NCI-H1417 treated with DMSO at 0.1 percent for 48 hours (cell line): ENCODE measurements at regions not wholly inside any gene's neighbourhood (a gene's known extent, or its start where the extent isn't known, plus 50 kb on each side); places are given as distances from the start of the nearest gene placed in this dataset.
"Not testable (repeated sequence)": the region's sequence is repeated elsewhere in the genome, so short reads cannot be mapped to it uniquely, and the experiment has no call there.

Source experiments
- DNase-seq: peaks from one replicate; lab custom pipeline; 2025; lab: John Stamatoyannopoulos, UW

DNA sequence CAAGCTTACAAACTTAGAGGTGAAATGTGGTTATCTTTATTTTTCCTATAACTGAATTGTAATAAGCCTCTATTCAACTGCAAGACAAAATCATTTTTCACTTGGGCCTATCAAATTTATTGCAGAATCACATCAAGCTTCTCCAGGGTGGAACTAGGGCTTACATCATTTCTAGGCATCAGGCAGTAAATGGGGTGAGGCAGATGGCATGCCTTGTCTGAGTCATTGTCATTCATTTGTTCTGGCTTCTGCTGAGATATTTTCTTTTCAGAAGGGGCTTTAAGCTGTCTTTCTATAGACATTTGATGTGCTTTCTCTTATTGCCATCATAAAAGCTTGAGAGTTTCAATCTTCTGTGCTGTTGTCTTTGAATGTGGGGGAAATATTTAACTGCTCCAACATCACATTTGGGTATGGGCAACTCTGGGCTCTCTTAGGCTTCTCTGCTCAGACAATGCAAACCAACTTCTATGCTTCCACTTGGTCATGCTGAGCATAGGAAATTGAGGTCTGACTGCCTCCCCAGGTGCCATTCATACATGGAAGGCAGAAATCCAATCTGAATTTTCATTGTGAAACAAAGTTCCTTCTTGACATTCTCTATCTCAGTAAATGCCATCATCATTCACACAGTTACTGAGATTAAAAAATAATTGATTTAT, 225.8 kb upstream of the GIMD1 start:
- no peak for DNase-seq

DNA sequence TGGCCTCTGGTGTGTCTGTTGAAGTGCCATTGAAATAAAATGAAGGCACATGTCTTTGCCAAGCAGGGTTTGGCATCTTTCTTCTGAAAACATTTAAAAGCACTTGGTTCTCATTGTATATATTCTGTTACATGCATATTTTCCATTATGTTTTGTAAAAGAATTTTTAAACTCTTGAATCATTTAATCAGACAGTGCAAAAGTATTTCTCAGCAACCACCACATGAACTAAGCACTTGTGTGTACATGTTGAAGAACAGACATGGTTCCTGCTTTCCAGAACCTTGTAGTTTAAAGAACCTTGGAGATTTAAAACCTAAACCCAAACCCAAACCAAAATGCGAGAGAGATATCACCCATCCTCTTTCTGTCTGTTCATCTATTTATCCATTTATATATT, 220.3 kb upstream of the GIMD1 start:
- DNase-seq, result no peak

DNA sequence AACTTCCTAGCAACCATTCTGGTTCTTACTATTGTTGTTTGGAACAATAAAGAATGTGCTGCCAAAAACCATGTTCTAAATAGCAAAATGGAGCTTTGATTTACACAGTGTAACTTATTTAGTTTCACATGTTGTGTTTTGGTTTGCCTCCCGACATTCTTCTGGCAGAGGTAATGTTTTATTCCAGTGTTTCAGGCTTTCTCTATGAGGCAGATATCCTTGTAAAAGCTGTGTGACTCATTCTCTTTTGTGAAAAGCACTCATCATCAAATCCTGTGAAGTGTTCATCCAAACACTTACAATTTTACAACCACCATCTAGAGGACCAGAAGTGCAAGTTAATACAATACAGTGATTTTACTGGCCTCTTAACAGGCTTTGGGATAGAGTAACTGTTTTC, 219.0 kb upstream of the GIMD1 start:
- DNase-seq, result no peak

DNA sequence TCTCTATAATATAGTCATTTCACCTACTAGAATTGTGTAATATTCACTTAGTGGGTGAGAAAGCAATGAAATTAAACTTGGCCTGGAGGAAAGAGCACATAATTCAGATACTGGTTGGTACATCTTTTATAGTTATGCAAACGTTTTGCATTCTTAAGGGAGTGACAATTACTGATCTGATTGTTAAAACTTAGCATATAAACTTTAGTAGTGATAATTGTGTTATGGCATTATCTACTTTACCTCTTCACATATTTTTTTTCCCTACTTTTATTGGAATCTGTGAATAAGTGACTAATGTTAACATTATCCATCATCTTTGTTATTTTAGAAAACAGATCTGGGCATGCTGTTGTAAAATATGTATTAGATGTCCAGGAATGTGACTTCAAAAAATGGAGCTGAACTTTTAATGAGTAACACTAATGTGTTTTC, 217.4 kb upstream of the GIMD1 start:
- DNase-seq, result no peak

DNA sequence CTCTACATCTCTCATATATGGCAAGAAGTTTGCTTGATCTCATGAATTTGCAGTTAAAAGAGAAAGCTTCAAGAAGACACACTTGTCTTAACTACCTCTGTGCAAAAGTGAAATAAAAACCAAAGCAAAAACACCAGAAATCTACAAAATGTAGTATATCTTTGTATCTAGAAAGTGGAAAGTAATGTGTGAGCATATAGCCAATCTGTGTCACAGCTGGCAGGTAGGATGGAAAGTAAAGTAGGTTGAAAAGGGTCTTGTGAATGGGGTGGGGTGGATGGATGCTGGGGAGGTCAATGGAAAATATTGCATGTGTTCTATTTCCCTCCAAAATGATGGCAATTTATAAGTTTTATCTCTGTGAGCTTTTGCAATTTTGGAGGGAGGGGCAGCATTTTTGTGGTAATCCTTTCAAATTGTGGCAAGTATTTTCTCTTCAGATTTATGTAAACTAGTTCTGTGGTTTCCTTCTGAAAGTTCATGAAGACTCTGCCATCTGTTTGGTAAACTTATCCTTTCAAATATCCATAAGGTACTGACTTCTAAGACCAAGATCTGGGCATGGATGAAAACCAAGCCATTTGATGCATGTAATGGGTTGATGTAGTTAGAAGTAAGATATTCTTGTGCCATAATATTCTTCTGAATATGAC, 215.9 kb upstream of the GIMD1 start:
- no peak for DNase-seq

DNA sequence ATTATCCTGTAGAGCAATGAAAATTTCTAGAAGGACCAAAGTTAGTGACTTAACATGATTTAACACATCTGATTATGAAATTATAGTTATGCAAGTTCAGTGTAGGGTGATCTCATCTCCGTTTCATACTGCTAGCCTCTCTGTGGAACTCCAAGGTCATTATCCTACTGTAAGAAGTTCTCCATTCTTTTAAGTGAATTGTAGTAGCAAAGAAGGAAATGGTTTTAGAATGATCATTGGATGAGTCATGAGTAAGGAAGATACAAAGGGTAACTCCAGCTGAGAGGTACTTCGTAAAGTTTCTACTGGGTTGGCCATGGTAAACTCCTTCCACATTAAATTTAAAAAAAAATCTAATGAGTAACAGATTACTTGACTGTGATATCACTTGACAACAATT, 215.0 kb upstream of the GIMD1 start:
- no peak for DNase-seq

DNA sequence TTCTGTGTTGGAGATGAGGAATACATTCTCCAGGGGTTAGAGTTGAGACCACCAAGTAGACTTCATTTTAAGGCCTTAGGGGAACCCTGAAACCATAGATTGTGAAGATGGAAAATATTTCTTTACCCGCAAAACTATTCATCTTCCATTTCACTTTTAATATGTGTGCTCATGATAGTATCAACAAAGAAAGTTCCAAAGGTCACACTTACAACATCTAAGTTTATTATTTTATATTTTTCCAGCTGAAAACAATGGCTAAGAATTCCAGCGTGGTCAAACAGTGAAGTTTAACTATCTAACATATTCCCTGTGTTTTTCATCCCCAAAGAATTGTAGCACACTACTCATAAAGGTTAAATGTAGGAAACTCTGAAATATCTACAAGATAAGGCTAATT, 214.5 kb upstream of the GIMD1 start:
- DNase-seq, result no peak

DNA sequence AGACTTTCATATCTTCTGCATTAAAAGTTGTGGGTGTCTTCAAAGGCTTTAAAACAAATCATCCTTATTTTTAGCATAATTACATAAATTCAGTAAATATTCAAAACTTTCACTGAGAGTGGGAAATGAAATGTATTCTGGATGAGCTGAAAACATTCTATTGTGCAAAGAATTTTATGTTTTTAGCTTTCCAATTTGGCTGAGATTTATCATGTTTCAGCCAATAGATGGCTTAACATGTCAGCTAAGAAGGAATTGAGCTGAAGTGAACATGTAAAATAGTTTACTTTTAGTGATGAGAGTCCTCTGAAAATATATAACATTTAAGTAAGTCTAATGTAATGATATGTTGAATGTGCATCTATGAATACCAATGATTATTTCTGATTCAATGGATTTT, 213.5 kb upstream of the GIMD1 start:
- no peak for DNase-seq

DNA sequence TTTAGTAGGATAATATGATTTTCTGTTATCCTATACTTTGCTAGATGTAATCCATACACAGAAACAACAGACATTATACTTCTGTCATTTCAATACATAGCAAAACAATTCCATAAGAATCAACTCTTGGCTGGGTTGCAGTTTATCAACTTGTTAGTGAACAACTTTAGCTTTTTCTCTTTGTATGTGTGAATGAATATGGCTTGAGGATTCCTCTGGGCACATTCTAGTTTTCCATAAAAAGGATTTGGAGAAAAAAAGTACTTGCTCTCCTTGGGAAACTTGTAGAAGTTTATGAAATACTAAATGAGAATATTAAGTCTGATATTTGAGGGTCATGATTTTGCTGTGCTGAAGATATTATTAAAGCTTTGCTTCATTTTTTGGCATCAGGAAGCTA, 210.7 kb upstream of the GIMD1 start:
- DNase-seq, result no peak

DNA sequence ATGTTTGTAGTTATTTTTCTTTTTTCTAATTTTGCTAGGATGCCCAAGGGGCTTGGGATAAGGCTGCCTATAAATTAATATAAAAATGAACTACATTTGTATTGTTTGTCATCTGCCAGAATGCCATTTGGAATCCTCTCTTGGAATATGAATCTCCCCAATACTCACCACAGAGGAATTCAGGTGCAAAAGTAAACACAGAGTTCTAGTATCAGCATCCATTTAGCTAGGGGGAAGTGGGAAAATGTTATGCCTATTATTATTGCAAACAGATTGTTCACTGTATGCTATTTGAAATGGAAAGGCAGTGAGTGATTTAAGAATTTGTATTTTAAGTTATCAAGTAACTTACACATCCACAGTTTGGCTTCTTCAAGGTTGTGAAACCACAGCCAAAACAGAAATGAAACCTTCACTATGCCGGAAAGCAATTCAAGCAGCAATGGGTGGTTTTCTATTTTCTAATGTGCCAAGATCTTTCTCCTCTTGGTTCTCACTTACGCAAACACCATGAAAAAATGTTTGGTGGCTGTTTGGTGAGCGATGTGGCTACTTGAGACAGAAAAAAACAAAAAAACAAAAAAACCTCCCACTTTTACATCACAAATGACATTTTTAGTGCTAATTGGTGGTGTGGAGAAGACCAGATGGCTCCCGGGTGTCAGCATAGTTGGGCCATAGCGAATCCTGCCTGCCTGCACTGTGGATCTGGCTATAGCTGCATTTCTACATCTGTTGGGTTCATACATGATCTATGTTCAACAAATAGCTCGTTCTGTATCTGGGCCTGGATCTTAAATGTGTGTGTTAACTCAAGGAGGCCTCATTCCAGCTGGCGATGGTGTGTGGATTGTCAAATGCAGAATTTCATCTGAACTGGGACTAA, 200.8 kb upstream of the GIMD1 start:
- no peak for DNase-seq

DNA sequence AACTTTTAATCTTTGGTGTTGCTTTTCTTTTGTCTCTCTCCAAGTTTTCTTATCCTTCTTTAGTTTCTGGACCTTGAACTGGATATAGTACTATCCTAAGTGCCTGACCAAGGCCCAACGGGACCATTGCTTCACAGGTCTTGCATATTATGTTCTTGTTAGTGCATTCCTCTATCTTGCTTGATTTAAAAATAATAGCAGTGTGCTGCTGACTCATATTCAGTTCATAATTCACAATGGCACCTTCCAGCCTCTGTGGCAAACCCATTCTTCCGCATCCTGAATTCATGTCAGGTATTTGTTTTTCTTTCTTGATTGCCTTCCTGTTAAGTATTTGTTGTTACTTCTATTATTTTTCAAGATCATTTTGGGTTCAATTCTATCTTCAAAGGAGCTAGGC, 197.1 kb upstream of the GIMD1 start:
- no peak for DNase-seq

DNA sequence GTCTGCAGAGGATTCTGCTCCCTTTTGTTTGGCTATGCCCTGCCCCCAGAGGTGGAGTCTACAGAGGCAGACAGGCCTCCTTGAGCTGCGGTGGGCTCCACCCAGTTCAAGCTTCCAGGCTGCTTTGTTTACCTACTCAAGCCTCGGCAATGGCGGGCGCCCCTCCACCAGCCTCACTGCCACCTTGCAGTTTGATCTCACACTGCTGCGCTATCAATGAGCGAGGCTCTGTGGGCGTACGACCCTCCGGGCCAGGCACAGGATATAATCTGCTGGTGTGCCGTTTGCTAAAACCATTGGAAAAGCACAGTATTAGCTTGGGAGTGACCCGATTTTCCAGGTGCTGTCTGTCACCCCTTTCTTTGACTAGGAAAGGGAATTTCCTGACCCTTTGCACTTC, 195.1 kb upstream of the GIMD1 start:
- DNase-seq, result not testable (repeated sequence)

DNA sequence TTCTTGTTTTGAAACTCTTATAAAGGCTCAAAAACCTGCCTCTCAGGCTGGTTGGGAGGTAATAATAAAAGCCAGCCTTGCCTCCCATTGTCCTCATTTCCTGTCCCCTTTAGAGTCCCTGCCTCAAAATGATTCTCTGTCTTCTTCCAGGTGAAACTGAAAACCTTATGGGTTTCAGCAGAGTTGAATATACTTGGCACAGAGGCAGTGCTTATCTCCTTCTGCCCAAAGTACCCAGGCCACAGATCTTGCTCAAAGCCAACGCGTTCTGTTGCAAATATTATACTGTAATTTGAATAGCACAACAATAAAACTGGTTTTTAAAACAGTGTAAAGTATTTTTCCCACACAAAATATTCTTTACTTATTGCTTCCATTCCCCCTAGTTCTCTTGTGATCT, 183.1 kb upstream of the GIMD1 start:
- DNase-seq, result no peak

DNA sequence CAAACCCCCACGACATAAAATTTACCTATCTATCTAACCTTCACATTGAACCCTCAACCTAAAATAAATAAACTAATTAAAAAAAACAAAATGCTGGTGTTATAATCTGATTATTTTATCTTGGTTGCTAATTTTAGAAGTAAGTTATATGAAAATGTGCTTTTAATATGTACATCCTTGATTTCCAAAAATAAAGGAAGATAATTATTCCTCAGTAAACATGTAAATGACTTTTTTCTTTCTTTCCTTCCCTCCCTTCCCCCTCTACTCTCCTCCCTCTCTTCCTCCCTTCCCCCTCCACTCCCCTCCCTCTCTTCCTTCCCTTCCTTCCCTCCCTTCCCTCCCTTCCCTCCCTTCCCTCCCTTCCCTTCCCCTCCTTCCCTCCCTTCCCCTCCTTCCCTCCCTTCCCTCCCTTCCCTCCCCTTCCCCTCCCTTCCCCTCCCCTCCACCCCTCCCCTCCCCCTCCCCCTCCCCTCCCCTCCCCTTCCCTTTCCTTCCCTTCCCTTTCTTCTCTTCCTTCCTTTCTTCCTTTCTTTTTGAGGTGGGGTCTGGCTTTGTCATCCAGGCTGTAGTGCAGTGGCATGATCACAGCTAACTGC, 180.0 kb upstream of the GIMD1 start:
- no peak for DNase-seq

DNA sequence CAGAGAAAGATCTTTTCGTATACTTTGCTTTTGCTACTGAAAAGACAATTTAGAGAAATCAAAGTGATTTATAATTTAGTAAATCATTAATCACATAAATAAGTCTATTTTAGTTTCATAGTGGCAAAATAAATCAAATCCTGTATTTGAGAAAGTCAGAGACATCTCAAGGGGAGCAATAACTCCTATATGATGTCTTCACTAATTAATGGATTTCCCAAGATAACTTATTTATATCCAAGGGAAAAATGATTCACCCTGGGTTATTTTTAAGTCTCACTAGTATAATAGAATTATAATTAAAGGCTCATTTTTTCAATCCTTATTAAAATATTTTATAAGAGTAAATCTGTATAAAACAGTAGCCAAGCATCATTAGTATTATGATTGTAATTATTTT, 177.8 kb upstream of the GIMD1 start:
- DNase-seq, result no peak

DNA sequence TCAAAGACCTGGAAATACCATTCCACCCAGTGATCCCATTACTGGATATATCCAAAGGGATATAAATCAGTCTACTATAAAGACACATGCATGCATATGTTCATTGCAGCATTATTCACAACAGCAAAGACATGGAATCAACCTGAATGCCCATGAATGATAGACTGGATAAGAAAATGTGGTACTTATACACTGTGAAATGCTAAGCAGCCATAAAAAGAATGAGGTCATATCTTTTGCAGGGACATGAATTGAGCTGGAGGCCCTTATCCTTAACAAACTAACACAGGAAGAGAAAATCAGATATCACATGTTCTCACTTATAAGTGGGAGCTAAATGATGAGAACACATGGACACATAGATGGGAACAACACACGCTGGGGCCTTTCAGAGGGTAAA, 174.0 kb upstream of the GIMD1 start:
- DNase-seq, result not testable (repeated sequence)

DNA sequence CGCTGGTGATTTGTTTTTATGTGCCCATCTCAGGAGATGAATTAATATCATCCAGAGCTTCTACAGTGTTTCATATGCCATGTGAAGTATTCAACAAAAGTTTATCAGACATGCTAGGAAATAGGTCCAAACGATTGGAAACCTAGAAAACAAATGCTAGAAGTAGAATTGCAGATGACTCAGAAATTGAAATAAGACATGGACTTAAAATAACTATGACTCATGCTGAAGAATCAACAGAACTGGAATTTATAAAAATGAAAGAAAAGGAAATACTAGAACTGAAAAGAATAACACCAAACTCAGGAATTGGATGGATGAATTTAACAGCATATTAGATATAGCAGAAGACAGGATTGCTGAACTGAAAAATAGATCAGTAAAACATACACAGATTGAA, 172.7 kb upstream of the GIMD1 start:
- no peak for DNase-seq

DNA sequence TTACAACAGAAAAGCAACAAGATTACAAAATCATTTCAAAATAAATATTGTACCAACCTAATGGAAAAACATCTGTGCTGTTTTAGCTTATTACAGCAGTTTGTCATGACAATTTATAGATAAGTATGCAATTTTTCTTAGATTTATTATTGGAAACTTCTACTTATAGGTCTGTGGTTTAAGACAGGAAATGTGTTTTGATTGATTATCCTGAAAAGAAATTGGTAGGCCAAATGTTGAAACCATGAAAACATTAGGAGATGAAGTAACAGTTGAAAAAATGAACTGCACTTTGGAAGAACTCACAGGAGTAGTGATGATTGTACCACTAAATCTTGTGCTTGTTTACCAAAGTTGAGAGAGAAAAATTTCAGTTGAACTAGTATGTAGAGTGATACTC, 162.2 kb upstream of the GIMD1 start:
- no peak for DNase-seq

DNA sequence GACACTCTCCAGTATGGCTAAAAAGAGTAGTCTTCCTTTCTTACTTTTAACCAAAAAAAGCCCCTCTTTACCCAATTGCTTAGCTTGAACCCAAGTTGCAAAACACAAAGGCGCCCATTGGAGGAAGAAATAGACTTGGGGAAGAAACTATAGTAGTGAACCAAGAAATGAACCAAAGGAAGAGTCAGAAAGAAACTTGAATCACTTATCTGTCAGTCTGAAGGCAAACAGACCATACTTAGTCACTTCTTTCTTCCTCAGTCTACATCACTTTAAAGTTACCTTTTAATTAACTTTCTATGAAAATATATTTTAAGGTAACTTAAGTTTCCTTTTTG, 161.4 kb upstream of the GIMD1 start:
- DNase-seq, result no peak

DNA sequence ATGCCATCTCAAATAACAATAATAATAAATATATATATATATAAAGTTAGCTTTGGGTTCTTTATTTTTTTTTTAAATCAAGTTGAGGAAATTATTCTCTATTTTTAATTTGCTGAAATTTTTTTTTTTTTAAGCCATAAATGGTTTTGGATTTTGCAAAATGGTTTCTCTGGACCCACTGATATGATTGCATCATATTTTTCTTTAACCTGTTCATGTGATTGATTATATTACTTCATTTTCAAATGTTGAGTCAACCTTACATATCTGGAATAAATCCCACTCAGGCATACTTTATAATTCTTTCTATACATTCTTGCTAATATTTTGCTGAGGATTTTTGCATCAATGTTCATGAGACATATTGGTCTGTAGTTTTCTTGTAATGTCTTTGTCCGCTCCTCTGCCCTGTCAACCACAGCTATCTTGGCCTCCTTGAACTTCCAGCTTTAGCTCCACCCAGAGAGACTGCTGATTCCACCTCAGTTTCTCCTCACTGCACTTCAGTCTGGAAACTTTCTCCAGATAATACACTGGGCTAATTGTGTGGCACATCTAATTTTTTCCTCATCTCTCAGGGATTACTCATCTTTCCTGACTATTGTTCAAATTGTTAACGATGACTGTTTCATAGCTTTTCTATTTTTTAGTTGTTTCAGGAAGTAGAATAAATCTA, 160.9 kb upstream of the GIMD1 start:
- DNase-seq, result no peak

DNA sequence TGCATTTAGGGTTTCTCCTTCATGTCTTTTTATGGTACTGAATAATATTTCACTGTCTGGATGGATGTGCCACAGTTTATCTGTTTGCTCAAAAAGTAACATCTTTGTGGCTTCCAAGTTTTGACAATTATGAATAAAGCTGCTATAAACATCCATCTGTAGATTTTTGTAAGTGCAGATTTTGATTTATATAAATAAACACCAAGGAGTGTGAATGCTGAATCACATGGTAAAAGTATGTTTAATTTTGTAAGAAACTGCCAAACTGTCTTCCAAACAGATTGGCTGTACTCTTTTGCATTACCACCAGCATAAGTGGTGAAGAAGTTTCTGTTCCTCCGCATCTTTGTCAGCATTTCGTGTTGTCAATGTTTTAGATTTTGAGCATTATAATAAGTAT, 158.7 kb upstream of the GIMD1 start:
- no peak for DNase-seq

DNA sequence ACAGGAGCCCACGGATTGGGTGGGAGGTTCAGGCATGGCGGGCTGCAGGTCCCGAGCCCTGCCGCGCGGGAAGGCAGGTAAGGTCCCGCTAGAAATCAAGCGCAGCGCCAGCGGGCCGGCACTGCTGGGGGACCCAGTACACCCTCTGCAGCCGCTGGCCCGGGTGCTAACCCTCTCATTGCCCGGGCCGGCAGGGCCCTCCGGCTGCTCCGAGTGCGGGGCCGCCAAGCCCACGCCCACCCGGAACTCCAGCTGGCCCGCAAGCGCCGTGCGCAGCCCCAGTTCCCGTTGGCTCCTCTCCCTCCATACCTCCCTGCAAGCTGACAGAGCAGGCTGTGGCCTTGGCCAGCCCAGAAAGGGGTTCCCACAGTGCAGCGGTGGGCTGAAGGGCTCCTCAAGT, 156.8 kb upstream of the GIMD1 start:
- DNase-seq, result not testable (repeated sequence)
